ENCODE measurements at regions not wholly inside any gene's neighbourhood (a gene's known extent, or its start where the extent isn't known, plus 50 kb on each side); places are given as distances from the start of the nearest gene placed in this dataset.
"Not testable (repeated sequence)": the region's sequence is repeated elsewhere in the genome, so short reads cannot be mapped to it uniquely, and the experiment has no call there.

GRCh38 chr6:9697263-9697931, 717.5 kb downstream of the TFAP2A start:
- Histone ChIP-seq H3K4me2 (ENCODE audit: low read length) (no peak overlapping the region), H4K20me1 (ENCODE audit: low read length) (no peaks in the 10 kb centered on the region), H3K27me3 (ENCODE audit: low read length) (peaks cover 14% of the 10 kb centered on the region; the same call in 1 of the 2 replicates), H3K79me2 (ENCODE audit: low read length) (no peaks in the 10 kb centered on the region), H3K36me3 (ENCODE audit: low read depth, low read length) (no peaks in the 10 kb centered on the region), H3F3A (ENCODE audit: low read length, unreplicated experiment) (no peaks in the 10 kb centered on the region), H2AFZ (ENCODE audit: low read length) (no peak overlapping the region), H3K4me3 (ENCODE audit: low read length) (no peak overlapping the region), H3K9me3 (ENCODE audit: low read length) (no peaks in the 10 kb centered on the region), H3K9me2 (replicated peaks; ENCODE audit: low read length) (no peaks in the 10 kb centered on the region), H3K27ac (ENCODE audit: low read length) (no peak overlapping the region), H3K4me1 (ENCODE audit: insufficient read depth, low read length) (no peaks in the 10 kb centered on the region), H3K9ac (ENCODE audit: low read length) (no peak overlapping the region)
- CTCF ChIA-PET = no interaction called here
- ATAC-seq (no peak), DNase-seq (no peak)
- intact Hi-C loops (cut with micrococcal nuclease) = no loop called here
- POLR2A ChIA-PET (ENCODE audit: unreplicated experiment) = no interaction called here
- no TSS peak for BruUV-seq (replicated peaks)
- TF ChIP-seq EZH2phosphoT487 (IDR thresholded peaks at IDR 0.05; ENCODE audit: borderline replicate concordance, low read length) = no peak
- TF ChIP-seq CTCF (conservative IDR thresholded peaks at IDR 0.05; ENCODE audit: low read depth, low read length) = no peak
- no peak for TF ChIP-seq EZH2 (IDR thresholded peaks at IDR 0.05; ENCODE audit: low read length, unreplicated experiment)

- Histone ChIP-seq H3F3A (ENCODE audit: low read length, unreplicated experiment) (no peaks in the 10 kb centered on the region), H2AFZ (ENCODE audit: low read length) (no peak overlapping the region), H3K9me2 (replicated peaks; ENCODE audit: low read length) (no peaks in the 10 kb centered on the region), H3K9me3 (ENCODE audit: low read length) (no peaks in the 10 kb centered on the region), H3K27me3 (ENCODE audit: low read length) (peaks cover 3% of the 10 kb centered on the region; the same call in 1 of the 2 replicates), H3K36me3 (ENCODE audit: low read depth, low read length) (no peaks in the 10 kb centered on the region), H3K4me2 (ENCODE audit: low read length) (no peak overlapping the region), H3K79me2 (ENCODE audit: low read length) (no peaks in the 10 kb centered on the region), H3K27ac (ENCODE audit: low read length) (no peak overlapping the region), H3K4me3 (ENCODE audit: low read length) (no peak overlapping the region), H3K9ac (ENCODE audit: low read length) (no peak overlapping the region), H4K20me1 (ENCODE audit: low read length) (no peaks in the 10 kb centered on the region), H3K4me1 (ENCODE audit: insufficient read depth, low read length) (no peaks in the 10 kb centered on the region)
- DNase-seq = no peak
- ATAC-seq = no peak
- BruUV-seq (replicated peaks) = no TSS peak
- CTCF ChIA-PET = no interaction called here
- intact Hi-C loops (cut with micrococcal nuclease) = no loop called here
- TF ChIP-seq EZH2 (IDR thresholded peaks at IDR 0.05; ENCODE audit: low read length, unreplicated experiment) (no peak), EZH2phosphoT487 (IDR thresholded peaks at IDR 0.05; ENCODE audit: borderline replicate concordance, low read length) (no peak), CTCF (conservative IDR thresholded peaks at IDR 0.05; ENCODE audit: low read depth, low read length) (no peak)
- POLR2A ChIA-PET (ENCODE audit: unreplicated experiment) = no interaction called here
Measured at GRCh38 chr6:9690388-9690787, 724.5 kb downstream of the TFAP2A start.

GRCh38 chr6:9680727-9681126, 734.1 kb downstream of the TFAP2A start:
- H3K4me2 ChIP-seq (ENCODE audit: low read length); H4K20me1 ChIP-seq (ENCODE audit: low read length); DNase-seq; H3K79me2 ChIP-seq (ENCODE audit: low read length); H3K4me3 ChIP-seq (ENCODE audit: low read length); intact Hi-C loops (cut with micrococcal nuclease); H3K4me1 ChIP-seq (ENCODE audit: insufficient read depth, low read length); H3F3A ChIP-seq (ENCODE audit: low read length, unreplicated experiment); CTCF ChIA-PET; H3K9ac ChIP-seq (ENCODE audit: low read length); ATAC-seq; H3K9me2 ChIP-seq (replicated peaks; ENCODE audit: low read length); H3K36me3 ChIP-seq (ENCODE audit: low read depth, low read length); H3K27ac ChIP-seq (ENCODE audit: low read length); H3K9me3 ChIP-seq (ENCODE audit: low read length); H2AFZ ChIP-seq (ENCODE audit: low read length); BruUV-seq (replicated peaks); POLR2A ChIA-PET (ENCODE audit: unreplicated experiment): not testable (repeated sequence)
- peaks cover 12% of the 10 kb centered on the region; the same call in 1 of the 2 replicates for H3K27me3 ChIP-seq (ENCODE audit: low read length)

Data from PC-3 (cell line).